Gastrocnemius medialis (tissue), 4 donors: ENCODE measurements at regions not wholly inside any gene's neighbourhood (a gene's known extent, or its start where the extent isn't known, plus 50 kb on each side); places are given as distances from the start of the nearest gene placed in this dataset.

ENCODE experiments used
- ATAC-seq, 2 donors: fragments of 150-250 bp; one replicate each; pipeline ENCODE4 v1.9.1; 2016
- DNase-seq, 2 donors: peaks; one replicate each; pipeline ENCODE4 v3.0.0-alpha.2; 2019
- H3K27ac ChIP-seq, 4 donors: fragments of 200-600 bp; sonication (generic); 1 replicate in 1 of 4; 2 replicates in 3 of 4; pipeline ENCODE4 v1.5.1; 2016 to 2018; ENCODE audit warnings: mild to moderate bottlenecking in 2 of 4, moderate library complexity in 1 of 4
- H3K27me3 ChIP-seq, 3 donors: fragments of 200-600 bp; sonication (generic) in 2 of 3; 1 replicate in 1 of 3; 2 replicates in 2 of 3; pipeline versions ENCODE4 v1.5.1 to v1.6.0; 2016 to 2019; ENCODE audit warnings: mild to moderate bottlenecking in 1 of 3, moderate library complexity in 1 of 3
- H3K36me3 ChIP-seq, 2 donors: fragments of 200-600 bp; sonication (generic) in 1 of 2; one replicate each; pipeline ENCODE4 v1.5.1; 2017 to 2018
- H3K4me1 ChIP-seq, 2 donors: fragments of 200-600 bp; sonication (generic) in 1 of 2; one replicate each; pipeline ENCODE4 v1.5.1; 2016 to 2017; ENCODE audit warnings: mild to moderate bottlenecking in 2 of 2
- H3K4me3 ChIP-seq, 4 donors: fragments of 200-600 bp; sonication (generic) in 3 of 4; 1 replicate in 1 of 4; 2 replicates in 3 of 4; pipeline ENCODE4 v1.5.1; 2016 to 2019; ENCODE audit warnings: mild to moderate bottlenecking in 2 of 4
- H3K9me3 ChIP-seq, 3 donors: fragments of 200-600 bp; sonication (generic) in 2 of 3; 1 replicate in 1 of 3; 2 replicates in 2 of 3; pipeline ENCODE4 v1.5.1; 2016 to 2019
- POLR2A ChIP-seq, 2 donors: fragments of 450-650 bp; IDR thresholded peaks; one replicate each; pipeline ENCODE4 v1.6.1; 2017; ENCODE audit warnings: antibody characterized with exemption in 2 of 2, mild to moderate bottlenecking in 2 of 2, moderate library complexity in 2 of 2
- in situ Hi-C, 4 donors: fragments of 200-750 bp; cut with MboI; loops; one replicate each; pipeline versions ENCODE4 v1.15.0 to v1.8.0; 2017; ENCODE audit warnings: low sequenced_read_pairs in 4 of 4
- intact Hi-C: fragments of 100-400 bp; cut with DNase I; formaldehyde crosslinking; loops from one replicate; pipeline ENCODE4 v1.15.1; 2023; ENCODE audit warnings: low total_unique reads
- TF ChIP-seq, protein P1 (sequence below), 5 experiments: fragments of 450-650 bp in 3 of 5; fragments of 200-600 bp in 2 of 5; sonication (generic) in 2 of 5; IDR thresholded peaks in 4 of 5; conservative IDR thresholded peaks in 1 of 5; 1 replicate in 4 of 5; 2 replicates in 1 of 5; pipeline ENCODE4 v1.5.1; 2016 to 2019; ENCODE audit warnings: antibody characterized with exemption in 5 of 5, mild to moderate bottlenecking in 3 of 5, moderate library complexity in 3 of 5

DNA sequence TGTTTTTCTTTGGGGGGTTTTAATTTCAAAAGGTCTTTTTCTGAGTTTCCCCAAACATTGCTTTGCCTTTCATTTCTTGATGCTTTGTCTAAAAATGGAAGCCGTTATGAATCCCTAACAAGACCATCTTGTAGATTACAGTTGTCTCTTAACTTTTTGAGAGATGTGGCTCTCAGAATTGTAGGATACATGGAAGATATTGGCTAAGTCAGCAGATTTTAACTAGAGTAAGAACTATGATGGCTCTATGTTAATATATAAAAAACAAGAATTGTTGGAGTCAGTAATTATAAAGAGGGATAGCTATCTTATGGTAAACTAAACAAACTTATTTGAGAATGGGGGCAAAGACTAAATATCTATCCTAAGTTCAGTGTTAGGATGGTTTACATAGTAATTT is 96.6 kb upstream of the HS3ST5 start:
- H3K9me3 ChIP-seq = no peaks in the 10 kb centered on the region
- intact Hi-C loops = no loop called here
- no peaks in the 10 kb centered on the region for H3K36me3 ChIP-seq
- no peak overlapping the region for H3K4me3 ChIP-seq
- in situ Hi-C loops = no loop called here
- no peak overlapping the region for H3K27ac ChIP-seq
- no peaks in the 10 kb centered on the region for H3K27me3 ChIP-seq
- no peak for ATAC-seq
- TF ChIP-seq, protein P1, sequence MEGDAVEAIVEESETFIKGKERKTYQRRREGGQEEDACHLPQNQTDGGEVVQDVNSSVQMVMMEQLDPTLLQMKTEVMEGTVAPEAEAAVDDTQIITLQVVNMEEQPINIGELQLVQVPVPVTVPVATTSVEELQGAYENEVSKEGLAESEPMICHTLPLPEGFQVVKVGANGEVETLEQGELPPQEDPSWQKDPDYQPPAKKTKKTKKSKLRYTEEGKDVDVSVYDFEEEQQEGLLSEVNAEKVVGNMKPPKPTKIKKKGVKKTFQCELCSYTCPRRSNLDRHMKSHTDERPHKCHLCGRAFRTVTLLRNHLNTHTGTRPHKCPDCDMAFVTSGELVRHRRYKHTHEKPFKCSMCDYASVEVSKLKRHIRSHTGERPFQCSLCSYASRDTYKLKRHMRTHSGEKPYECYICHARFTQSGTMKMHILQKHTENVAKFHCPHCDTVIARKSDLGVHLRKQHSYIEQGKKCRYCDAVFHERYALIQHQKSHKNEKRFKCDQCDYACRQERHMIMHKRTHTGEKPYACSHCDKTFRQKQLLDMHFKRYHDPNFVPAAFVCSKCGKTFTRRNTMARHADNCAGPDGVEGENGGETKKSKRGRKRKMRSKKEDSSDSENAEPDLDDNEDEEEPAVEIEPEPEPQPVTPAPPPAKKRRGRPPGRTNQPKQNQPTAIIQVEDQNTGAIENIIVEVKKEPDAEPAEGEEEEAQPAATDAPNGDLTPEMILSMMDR (IDR thresholded peaks at IDR 0.05 in 4 of 5, conservative IDR thresholded peaks at IDR 0.05 in 1 of 5) = no peak
- TF ChIP-seq POLR2A (IDR thresholded peaks at IDR 0.05) = no peak
- H3K4me1 ChIP-seq = no peaks in the 10 kb centered on the region
- DNase-seq = no peak

DNA sequence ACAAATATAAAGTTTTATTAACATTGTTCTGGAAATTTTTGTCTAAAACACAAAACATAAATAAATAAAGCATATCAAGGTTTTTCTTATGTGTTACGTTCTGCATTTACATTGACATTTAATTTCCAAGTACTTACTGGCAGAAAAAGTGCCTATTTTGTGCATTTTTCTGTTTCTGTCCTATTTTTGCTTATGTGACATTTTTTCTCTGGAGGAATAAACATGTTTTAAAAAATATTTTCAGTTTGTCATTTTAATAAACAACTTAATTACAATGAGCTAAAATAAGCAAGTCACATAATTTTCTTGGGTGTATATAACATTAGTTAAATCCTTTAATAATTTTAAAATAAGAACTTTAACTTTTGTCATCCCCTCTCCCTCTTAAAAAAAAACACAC is 94.4 kb upstream of the HS3ST5 start:
- H3K4me1 ChIP-seq = no peaks in the 10 kb centered on the region
- H3K9me3 ChIP-seq = no peaks in the 10 kb centered on the region
- no peak overlapping the region for H3K4me3 ChIP-seq
- no peaks in the 10 kb centered on the region for H3K27me3 ChIP-seq
- TF ChIP-seq POLR2A (IDR thresholded peaks at IDR 0.05) = no peak
- TF ChIP-seq, protein P1 (IDR thresholded peaks at IDR 0.05 in 4 of 5, conservative IDR thresholded peaks at IDR 0.05 in 1 of 5) = no peak
- ATAC-seq (no peak), DNase-seq (no peak)
- intact Hi-C loops = no loop called here
- H3K36me3 ChIP-seq = no peaks in the 10 kb centered on the region
- H3K27ac ChIP-seq = no peak overlapping the region
- in situ Hi-C loops = no loop called here

DNA sequence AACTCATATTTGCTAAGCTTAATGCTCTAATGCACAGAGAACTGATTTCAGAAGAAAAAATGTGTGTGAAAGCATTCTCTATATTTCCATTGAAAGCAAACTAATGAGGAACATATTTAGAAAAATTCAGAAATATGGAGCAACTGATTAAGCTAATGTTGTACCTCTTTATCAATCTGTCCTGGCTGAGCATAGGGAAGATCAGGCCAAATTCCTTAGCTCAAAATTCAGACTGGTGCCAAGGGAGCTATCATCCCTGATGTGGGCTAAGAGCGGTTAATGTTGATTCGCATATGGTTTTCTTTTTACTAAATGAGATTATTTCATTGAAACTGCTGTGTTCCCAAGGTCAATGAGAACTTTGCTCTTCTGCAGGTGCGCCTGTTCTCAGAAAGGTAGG is 93.9 kb upstream of the HS3ST5 start:
- intact Hi-C loops = no loop called here
- no peaks in the 10 kb centered on the region for H3K9me3 ChIP-seq
- no peak overlapping the region for H3K4me3 ChIP-seq
- in situ Hi-C loops = no loop called here
- no peaks in the 10 kb centered on the region for H3K27me3 ChIP-seq
- ATAC-seq = no peak
- DNase-seq = no peak
- H3K36me3 ChIP-seq = no peaks in the 10 kb centered on the region
- TF ChIP-seq, protein P1 (IDR thresholded peaks at IDR 0.05 in 4 of 5, conservative IDR thresholded peaks at IDR 0.05 in 1 of 5) = no peak
- TF ChIP-seq POLR2A (IDR thresholded peaks at IDR 0.05) = no peak
- no peaks in the 10 kb centered on the region for H3K4me1 ChIP-seq
- H3K27ac ChIP-seq = no peak overlapping the region

DNA sequence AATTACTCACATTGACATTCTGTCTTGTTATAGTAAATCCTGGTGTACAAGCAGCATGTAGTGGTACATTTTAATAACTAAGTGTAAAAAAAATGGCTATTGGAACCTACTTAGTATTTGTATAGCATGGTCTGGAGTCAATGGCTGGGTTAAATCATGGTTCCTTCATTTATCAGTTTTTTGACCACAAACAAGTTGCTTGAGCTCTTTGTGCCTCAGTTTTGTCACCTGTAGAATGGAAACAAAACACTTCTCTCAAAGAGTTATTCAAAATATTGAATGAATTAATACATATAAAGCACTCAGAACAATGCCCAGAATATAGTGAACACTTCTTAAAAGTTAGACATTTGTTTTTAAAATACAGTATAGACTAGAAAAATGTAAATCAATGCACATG is 93.2 kb upstream of the HS3ST5 start:
- TF ChIP-seq, protein P1 (IDR thresholded peaks at IDR 0.05 in 4 of 5, conservative IDR thresholded peaks at IDR 0.05 in 1 of 5) = no peak
- no peak for TF ChIP-seq POLR2A (IDR thresholded peaks at IDR 0.05)
- H3K27me3 ChIP-seq = no peaks in the 10 kb centered on the region
- no peaks in the 10 kb centered on the region for H3K36me3 ChIP-seq
- H3K9me3 ChIP-seq = no peaks in the 10 kb centered on the region
- no peak overlapping the region for H3K4me3 ChIP-seq
- ATAC-seq (no peak), DNase-seq (no peak)
- H3K4me1 ChIP-seq = no peaks in the 10 kb centered on the region
- no peak overlapping the region for H3K27ac ChIP-seq
- in situ Hi-C loops = no loop called here
- intact Hi-C loops = no loop called here

DNA sequence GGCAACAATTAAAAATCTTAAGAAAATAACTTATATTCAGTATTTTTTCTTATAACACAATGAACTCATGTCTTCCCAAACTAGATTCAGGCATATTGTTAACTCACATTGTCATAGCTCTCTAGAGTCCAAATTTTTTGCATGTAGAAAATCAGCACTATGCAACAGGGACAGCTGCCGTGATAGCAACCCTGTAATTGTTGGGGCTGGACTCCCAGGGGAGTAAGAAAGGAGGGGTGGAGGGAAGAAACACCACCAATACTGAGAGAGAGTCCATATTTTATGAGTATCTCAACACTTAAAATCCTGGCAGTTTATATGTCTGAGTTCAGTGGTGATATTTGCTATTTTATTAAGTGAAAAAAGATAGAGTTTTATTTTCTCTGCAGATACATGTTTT is 89.6 kb upstream of the HS3ST5 start:
- no peaks in the 10 kb centered on the region for H3K27me3 ChIP-seq
- H3K36me3 ChIP-seq = no peaks in the 10 kb centered on the region
- TF ChIP-seq, protein P1 (IDR thresholded peaks at IDR 0.05 in 4 of 5, conservative IDR thresholded peaks at IDR 0.05 in 1 of 5) = no peak
- no peak for TF ChIP-seq POLR2A (IDR thresholded peaks at IDR 0.05)
- DNase-seq = no peak
- in situ Hi-C loops = no loop called here
- no peak for ATAC-seq
- H3K4me3 ChIP-seq = no peak overlapping the region
- H3K27ac ChIP-seq = no peak overlapping the region
- H3K9me3 ChIP-seq = no peaks in the 10 kb centered on the region
- intact Hi-C loops = no loop called here
- no peaks in the 10 kb centered on the region for H3K4me1 ChIP-seq
